ENCODE measurements at regions not wholly inside any gene's neighbourhood (a gene's known extent, or its start where the extent isn't known, plus 50 kb on each side); places are given as distances from the start of the nearest gene placed in this dataset.

- no peaks in the 10 kb centered on the region for H3K9me3 ChIP-seq (replicated peaks; ENCODE audit: control insufficient read depth, insufficient read depth, low read length)
- no peaks in the 10 kb centered on the region for H3K79me2 ChIP-seq (ENCODE audit: control insufficient read depth, insufficient read depth, low read length)
- H4K20me1 ChIP-seq (replicated peaks; ENCODE audit: control insufficient read depth, extremely low read depth, insufficient read depth, low read length): no peaks in the 10 kb centered on the region
- POLR2A ChIA-PET: no interaction called here
- H3K4me1 ChIP-seq (ENCODE audit: control insufficient read depth, extremely low read depth, insufficient read depth, low read length): no peaks in the 10 kb centered on the region
- CTCF ChIA-PET: no interaction called here
- H3K36me3 ChIP-seq (ENCODE audit: control insufficient read depth in 2 of 2, extremely low read depth in 1 of 2, insufficient read depth in 2 of 2, low read length in 2 of 2): no peaks in the 10 kb centered on the region
- FAIRE-seq (no peak), DNase-seq (ENCODE audit: low read depth, low spot score) (no peak)
- no peak overlapping the region for H3K4me3 ChIP-seq (replicated peaks in 1 of 3; ENCODE audit: insufficient read depth in 1 of 3, low read depth in 1 of 3, low read length in 3 of 3)
- BruUV-seq (replicated peaks): no TSS peak
- no peak overlapping the region for H2AFZ ChIP-seq (ENCODE audit: low read depth, low read length)
- dilution Hi-C loops (cut with MboI; ENCODE audit: extremely low pct_ligation_motif_present, low sequenced_read_pairs) (no loop called here), intact Hi-C loops (cut with micrococcal nuclease) (no loop called here)
- no peak overlapping the region for H3K9ac ChIP-seq (replicated peaks; ENCODE audit: extremely low read depth, insufficient read depth, low read length)
- no peak overlapping the region for H3K27ac ChIP-seq (ENCODE audit: insufficient read depth, low read depth, low read length)
- no peaks in the 10 kb centered on the region for H3K27me3 ChIP-seq (ENCODE audit: control insufficient read depth in 2 of 2, insufficient read depth in 2 of 2, low read length in 2 of 2)
- H3K9me1 ChIP-seq (replicated peaks; ENCODE audit: control insufficient read depth, extremely low read depth, insufficient read depth, low read length): no peaks in the 10 kb centered on the region
- H3K4me2 ChIP-seq (ENCODE audit: insufficient read depth, low read length): no peak overlapping the region
- TF ChIP-seq CTCF (IDR thresholded peaks at IDR 0.05; ENCODE audit: extremely low read depth in 1 of 2, insufficient read depth in 1 of 2, low read depth in 1 of 2, low read length in 2 of 2): no peak
- no peak for TF ChIP-seq FOS (IDR thresholded peaks at IDR 0.05; ENCODE audit: borderline replicate concordance, insufficient read depth, low read length)
- no peak for TF ChIP-seq POLR2A (IDR thresholded peaks at IDR 0.05; ENCODE audit: low read depth, low read length)
- TF ChIP-seq GATA2 (IDR thresholded peaks at IDR 0.05; ENCODE audit: insufficient read depth, insufficient read length, low read depth, low read length): no peak
- no peak for TF ChIP-seq MYC (IDR thresholded peaks at IDR 0.05; ENCODE audit: low read depth, low read length)
- no peak for TF ChIP-seq POLR2AphosphoS5 (IDR thresholded peaks at IDR 0.05; ENCODE audit: insufficient read depth, low read depth, low read length)
- no peak for TF ChIP-seq JUN (IDR thresholded peaks at IDR 0.05; ENCODE audit: borderline replicate concordance, insufficient read depth, insufficient read length, low read depth)
- TF ChIP-seq EZH2 (IDR thresholded peaks at IDR 0.05; ENCODE audit: borderline replicate concordance, low read depth, low read length, severe bottlenecking): no peak
- TF ChIP-seq MAX (IDR thresholded peaks at IDR 0.05; ENCODE audit: insufficient read depth, insufficient read length): no peak
Observed at GRCh38 chr7:63072806-63073205, 925.8 kb upstream of the ZNF722 start.

Data from endothelial cell of umbilical vein (primary cell).